ENCODE measurements at regions not wholly inside any gene's neighbourhood (a gene's known extent, or its start where the extent isn't known, plus 50 kb on each side); places are given as distances from the start of the nearest gene placed in this dataset.
A peak's percentile ranks its signal among the peaks of the same experiment; 100 is the strongest.

DNA sequence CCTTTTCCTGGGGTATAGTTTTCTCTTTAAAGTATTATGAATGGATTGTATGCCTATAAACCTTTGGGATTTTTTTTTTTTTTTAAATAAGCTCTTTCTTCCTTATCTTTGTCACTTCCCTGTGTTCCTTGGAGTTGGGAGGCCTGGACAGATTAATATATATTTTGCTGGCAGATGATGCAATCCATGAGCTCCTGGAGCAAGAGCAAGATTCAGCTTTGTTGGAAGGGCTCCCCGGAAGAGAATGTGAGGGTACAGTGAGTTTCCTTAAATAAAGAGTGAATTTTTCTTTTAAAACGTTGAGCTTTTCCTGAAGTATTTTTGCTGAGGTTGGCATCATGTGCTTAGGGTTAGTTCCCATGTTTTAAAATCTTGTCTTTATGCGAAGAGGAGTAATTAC lies 98.7 kb upstream of the SLC28A3 start:
- no peak overlapping the region for H3K4me3 ChIP-seq (replicated peaks; ENCODE audit: low read depth, low read length)
- no peak for TF ChIP-seq CTCF (IDR thresholded peaks at IDR 0.05; ENCODE audit: low read length, missing control alignments)
- DNase-seq (ENCODE audit: low read depth), result peak; percentile 30

DNA sequence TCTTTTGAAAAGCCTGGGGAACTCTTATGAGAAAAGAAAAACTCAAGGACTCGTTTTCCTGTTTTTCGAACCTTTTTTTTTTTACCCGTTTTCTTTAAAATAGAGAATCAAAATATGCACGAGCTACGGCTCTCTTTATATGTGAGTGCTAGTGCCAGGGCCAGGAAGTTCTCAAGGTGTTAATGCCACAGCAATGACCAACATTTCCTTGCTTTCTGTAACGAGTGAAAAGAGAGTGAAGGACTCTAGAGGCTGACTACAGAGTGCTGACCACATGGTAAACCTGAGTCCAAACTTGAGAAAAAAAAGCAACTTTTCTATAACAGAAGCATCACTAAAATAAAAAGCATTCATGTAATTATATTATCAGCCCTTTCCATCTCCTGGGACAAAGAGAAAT lies 102.2 kb upstream of the SLC28A3 start:
- TF ChIP-seq CTCF (IDR thresholded peaks at IDR 0.05; ENCODE audit: low read length, missing control alignments), result no peak
- DNase-seq (ENCODE audit: low read depth), result no peak
- H3K4me3 ChIP-seq (replicated peaks; ENCODE audit: low read depth, low read length), result no peak overlapping the region

DNA sequence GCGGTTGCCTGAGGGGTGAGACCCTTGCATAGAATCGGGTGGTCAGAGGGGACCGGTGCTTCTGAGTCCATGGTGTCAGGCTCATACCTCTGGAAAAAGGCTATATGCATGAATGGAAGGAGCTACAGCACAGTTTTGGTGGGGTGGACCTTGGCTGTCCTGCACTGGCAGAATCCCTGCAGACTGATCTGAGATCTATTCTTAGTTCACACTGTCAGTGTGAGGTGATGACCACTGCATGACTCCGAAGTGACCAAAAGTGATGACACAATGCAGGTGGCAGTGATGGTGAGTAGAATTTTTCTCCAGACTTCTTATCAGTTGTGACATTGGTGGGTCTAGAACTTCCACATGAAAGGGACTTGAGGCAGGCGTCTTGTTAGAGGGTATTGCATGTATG lies 105.2 kb upstream of the SLC28A3 start:
- H3K4me3 ChIP-seq (replicated peaks; ENCODE audit: low read depth, low read length), result no peak overlapping the region
- TF ChIP-seq CTCF (IDR thresholded peaks at IDR 0.05; ENCODE audit: low read length, missing control alignments), result no peak
- no peak for DNase-seq (ENCODE audit: low read depth)

- no peak overlapping the region for H3K4me3 ChIP-seq (replicated peaks; ENCODE audit: low read depth, low read length)
- TF ChIP-seq CTCF (IDR thresholded peaks at IDR 0.05; ENCODE audit: low read length, missing control alignments), result no peak
- no peak for DNase-seq (ENCODE audit: low read depth)
Observed at GRCh38 chr9:84447305-84447704, 106.7 kb upstream of the SLC28A3 start.

DNA sequence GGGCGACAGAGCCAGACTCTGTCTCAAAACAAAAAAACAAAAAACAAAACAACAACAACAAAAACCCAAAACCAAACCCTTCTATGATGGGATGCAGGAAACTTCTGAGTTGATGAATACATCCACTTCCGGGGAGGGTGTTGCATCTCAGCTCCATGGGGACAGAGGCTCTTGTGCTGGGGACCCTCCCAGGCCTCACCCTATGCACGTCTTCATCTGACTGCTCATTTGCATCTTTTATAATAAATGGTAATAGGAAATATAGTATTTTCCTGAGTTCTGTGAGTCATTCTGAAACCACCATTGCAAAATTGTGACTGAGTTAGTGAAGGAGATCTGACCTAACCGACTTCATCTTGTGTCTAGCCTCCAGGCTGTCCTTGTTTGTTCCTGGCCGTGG lies 109.5 kb upstream of the SLC28A3 start:
- no peak for DNase-seq (ENCODE audit: low read depth)
- H3K4me3 ChIP-seq (replicated peaks; ENCODE audit: low read depth, low read length), result no peak overlapping the region
- no peak for TF ChIP-seq CTCF (IDR thresholded peaks at IDR 0.05; ENCODE audit: low read length, missing control alignments)

DNA sequence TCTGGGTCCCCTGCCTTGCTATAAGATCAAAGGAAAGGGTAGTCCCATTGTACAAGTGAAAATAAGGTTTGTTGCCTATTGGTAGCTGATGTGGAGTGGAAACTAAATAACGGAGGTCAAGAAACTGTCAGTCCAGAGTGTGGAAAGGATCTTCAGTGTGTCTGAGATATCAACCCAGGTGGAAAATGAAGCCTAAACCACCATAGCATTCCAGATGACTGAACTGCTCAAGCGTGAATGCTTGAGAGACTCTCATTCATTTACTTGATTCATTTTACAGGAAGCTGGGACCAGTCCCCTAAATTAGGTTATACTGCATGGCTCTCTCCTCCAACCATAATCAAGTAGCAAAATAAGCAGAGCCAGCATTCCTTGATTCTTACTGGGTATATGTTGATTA lies 116.0 kb upstream of the SLC28A3 start:
- no peak overlapping the region for H3K4me3 ChIP-seq (replicated peaks; ENCODE audit: low read depth, low read length)
- TF ChIP-seq CTCF (IDR thresholded peaks at IDR 0.05; ENCODE audit: low read length, missing control alignments), result no peak
- DNase-seq (ENCODE audit: low read depth), result no peak

DNA sequence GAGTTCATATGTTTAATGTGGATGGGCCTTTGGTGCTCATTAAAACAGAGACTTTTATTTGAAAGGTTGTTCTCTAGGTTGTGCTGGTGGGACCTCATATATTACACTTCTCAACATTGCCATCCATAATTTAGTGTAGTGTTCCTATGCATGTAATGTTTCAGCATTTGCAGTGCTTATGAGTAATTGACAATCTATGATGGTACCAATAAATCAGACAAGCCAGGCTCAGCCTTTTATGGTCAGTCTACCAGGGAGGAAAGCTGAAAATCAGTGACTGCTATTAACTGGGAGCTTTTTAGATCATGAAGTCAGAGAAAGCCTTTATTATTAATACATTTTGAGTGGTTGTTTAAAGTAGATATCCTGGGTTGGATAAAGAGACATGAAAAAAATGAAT lies 120.1 kb upstream of the SLC28A3 start:
- DNase-seq (ENCODE audit: low read depth), result no peak
- H3K4me3 ChIP-seq (replicated peaks; ENCODE audit: low read depth, low read length), result no peak overlapping the region
- no peak for TF ChIP-seq CTCF (IDR thresholded peaks at IDR 0.05; ENCODE audit: low read length, missing control alignments)
